Kasumi-1 (cell line): ENCODE measurements at regions not wholly inside any gene's neighbourhood (a gene's known extent, or its start where the extent isn't known, plus 50 kb on each side); places are given as distances from the start of the nearest gene placed in this dataset.
"Not testable (repeated sequence)": the region's sequence is repeated elsewhere in the genome, so short reads cannot be mapped to it uniquely, and the experiment has no call there.

Experiments
- DNase-seq, 2 experiments: peaks; one replicate each; lab custom pipeline; 2025; lab: John Stamatoyannopoulos, UW

DNA sequence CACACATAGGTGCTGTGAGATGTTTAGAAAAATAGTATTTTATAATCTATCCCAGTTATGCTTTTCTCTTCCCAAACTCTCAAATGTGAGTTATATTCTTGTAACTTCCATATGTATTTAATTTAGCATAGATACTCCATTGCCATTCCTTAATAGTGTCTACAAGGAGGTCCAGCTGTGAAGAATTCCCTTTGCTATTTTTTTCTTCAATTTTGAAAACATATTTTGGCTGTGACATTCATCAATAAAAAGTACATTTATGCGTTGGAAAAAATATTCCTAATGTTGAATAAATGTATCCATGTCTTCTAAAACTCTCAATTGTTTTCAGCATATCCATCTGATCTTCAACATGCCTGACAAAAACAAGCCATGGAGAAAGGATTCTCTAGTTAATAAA lies 1402.0 kb upstream of the SEL1L start:
- DNase-seq = no peak

- DNase-seq = no peak
Measured at GRCh38 chr14:82951171-82951570, 1417.5 kb upstream of the SEL1L start.

GRCh38 chr14:82963756-82964155 lies 1430.1 kb upstream of the SEL1L start:
- no peak for DNase-seq

GRCh38 chr14:82987502-82988124 lies 1454.0 kb upstream of the SEL1L start:
- DNase-seq = no peak

DNA sequence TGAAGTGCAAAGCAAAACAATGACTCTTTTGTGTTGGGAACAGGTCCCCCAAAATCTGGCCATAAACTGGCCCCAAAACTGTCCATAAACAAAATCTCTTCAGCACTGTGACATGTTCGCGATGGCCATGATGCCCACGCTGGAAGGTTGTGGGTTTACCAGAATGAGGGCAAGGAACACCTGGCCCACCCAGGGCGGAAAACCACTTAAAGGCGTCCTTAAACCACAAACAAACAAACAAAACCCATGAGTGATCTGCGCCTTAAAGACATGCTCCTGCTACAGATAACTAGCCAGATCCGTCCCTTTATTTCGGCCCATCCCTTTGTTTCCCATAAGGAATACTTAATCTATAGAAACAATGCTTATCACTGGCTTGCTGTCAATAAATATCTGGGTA lies 1460.9 kb upstream of the SEL1L start:
- DNase-seq = not testable (repeated sequence)

- DNase-seq = peak; percentile 17 to 27
Measured at GRCh38 chr14:82999802-83000201, 1466.1 kb upstream of the SEL1L start.

DNA sequence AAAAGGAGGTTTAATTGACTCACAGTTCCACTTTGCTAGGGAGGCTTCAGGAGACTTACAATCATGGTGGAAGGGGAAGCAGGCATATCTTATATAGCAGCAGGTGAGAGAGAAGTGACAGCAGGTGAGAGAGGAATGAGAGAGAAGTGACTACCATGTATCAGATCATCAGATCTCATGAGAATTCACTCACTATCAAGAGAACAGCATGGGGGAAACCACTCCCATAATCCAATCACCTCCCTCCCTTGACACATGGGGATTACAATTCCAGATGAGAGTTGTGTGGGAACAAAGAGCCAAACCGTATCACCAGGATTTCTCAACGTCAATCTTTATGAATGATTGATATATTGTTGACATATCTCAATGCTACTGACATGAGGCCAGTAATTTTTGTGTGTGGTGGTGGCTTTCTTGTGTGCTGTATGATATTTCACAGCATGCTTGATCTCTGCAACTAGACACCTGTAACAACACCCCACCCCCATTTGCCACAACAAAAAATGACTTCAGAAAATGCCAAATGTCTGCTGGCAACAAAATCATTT lies 1470.9 kb upstream of the SEL1L start:
- no peak for DNase-seq

DNA sequence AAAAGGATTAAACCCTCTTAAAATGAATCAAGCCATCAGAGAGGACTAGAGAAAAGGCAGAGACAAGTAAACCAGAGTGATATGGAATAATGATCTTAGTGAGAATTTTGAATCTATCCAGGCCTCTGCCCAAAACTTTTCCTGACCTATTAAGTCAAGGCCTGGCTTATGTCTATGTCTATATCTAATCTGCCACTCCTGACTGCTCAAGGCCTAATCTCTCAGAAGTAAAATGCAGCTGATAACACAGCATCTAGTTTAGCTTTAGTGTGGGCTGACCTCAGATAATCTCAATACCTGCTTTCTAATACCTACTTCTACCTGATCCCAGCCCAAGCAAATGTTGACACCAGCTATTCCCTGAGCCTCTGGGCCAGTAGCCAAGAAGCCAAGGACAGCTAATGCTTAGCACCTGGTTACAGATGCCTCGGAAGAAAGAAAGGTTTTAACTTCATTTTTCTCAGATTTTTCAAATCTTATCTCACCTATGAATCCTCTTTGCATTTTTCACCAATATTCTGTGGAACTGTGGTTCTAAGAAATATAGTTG lies 1472.5 kb upstream of the SEL1L start:
- DNase-seq = no peak

DNA sequence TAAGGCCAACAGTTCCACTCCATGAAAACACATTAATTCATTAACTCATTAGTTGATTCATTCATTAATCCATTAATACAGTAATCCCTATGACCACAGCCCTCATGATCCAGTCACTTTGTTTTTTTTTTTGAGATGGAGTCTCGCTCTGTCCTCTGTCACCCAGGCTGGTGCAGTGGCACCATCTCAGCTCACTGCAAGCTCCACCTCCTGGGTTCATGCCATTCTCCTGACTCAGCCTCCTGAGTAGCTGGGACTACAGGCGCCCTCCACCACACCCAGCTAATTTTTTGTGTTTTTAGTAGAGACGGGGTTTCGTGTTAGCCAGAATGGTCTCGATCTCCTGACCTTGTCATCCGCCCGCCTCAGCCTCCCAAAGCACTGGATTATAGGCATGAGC lies 1473.4 kb upstream of the SEL1L start:
- DNase-seq = not testable (repeated sequence)

GRCh38 chr14:83007641-83008225 lies 1474.1 kb upstream of the SEL1L start:
- DNase-seq = no peak

GRCh38 chr14:83017296-83017695 lies 1483.6 kb upstream of the SEL1L start:
- DNase-seq = no peak

DNA sequence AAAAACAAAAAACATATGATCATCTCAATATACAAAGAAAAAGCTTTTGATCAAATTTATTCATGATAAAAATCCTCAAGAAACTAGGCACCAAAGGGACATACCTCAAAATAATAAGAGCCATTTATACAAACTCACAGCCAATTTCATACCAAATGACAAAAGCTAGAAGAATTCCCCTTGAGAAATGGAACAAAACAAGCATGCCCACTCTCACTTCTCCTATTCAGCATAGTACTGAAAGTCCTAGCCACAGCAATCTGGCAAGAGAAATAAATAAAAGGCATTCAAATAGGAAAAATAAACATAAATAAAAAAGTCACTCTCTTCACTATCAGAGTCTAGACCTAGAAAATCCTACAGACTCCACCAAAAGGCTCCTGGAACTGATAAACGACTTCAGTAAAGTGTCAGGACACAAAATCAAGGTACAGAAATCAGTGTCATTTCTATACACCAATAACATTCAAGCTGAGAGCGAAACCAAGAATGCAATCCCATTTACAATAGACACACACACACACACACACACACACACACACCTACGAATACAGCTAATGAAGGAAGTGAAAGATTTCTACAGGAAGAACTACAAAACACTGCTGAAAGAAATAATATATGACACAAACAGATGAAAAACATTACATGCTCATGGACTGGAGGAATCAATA lies 1486.2 kb upstream of the SEL1L start:
- no peak for DNase-seq

GRCh38 chr14:83021323-83021722 lies 1487.7 kb upstream of the SEL1L start:
- no peak for DNase-seq

DNA sequence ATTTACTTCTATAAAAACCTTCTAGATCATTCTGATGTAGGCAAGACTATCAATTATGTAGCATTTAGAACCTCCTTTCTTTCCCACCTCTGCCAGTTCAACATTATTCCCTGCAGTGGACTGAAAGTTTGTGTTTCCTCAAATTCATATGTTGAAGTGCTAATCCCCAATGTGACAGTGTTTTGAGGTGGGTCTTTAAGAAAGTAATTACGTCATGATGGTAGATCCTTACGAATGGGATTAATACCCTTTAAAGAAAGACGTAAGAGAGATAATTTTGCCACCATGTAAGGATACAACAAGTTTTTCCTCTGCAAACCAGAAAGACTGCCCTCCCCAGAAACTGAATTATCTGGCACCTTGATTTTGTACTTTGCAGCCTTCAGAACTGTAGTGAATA lies 1489.7 kb upstream of the SEL1L start:
- no peak for DNase-seq

DNA sequence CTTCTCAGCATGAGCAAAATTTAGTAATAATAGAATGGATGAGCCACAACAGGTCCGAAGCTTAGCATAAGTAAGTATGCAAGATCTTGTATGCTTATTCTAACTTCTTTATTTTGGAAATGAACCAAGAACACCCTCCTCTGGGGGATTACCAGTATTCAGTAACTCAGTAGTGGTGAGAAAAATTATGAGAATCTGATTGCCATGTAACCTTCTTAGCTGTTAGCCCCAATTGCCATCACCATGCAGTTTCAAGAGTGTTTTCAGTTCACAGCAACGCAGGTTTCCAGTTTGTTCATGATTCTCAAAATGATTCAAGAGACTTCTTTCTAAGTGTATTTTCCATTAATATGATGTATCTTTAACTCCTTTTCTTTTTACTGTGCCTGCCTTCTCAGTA lies 1507.6 kb upstream of the SEL1L start:
- DNase-seq = no peak

- DNase-seq = no peak
Measured at GRCh38 chr14:83042858-83043257, 1509.2 kb upstream of the SEL1L start.

GRCh38 chr14:83044001-83044400 lies 1510.3 kb upstream of the SEL1L start:
- DNase-seq = no peak

DNA sequence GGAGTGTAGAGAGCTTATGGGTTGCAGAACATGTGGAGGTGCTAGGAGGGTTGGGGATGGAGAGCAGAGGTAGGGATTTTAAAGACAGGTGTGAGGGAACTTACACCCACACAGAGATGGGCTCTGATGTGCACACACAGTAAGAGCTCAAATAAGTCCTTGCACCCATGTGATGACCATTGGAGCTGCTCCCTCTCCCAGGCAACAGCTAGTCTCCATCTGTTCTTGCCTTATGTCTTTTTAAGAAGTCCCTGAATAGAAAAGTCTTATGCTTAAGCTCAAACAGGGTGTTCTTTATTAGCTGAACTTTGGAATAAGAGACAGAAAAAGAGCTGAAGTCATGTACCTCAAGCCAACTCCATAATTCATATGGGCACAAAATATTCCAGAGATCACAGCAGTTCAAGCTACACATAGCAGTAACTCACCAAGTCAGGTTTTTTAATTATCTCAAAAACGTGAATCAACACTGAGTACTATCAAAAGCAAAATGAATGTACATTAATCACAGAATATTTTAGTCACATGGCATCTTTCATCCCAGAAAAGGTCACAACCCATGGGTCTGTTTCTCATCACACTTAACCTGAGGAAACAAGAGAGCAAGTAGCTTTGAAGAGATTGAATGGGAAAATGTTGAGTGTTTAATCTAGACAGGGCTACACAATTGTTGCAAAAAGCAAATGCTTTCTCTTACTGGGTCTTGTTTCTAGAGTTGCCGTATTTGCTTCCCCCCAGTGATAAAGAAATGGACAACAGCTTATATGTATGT lies 1513.6 kb upstream of the SEL1L start:
- DNase-seq = no peak

DNA sequence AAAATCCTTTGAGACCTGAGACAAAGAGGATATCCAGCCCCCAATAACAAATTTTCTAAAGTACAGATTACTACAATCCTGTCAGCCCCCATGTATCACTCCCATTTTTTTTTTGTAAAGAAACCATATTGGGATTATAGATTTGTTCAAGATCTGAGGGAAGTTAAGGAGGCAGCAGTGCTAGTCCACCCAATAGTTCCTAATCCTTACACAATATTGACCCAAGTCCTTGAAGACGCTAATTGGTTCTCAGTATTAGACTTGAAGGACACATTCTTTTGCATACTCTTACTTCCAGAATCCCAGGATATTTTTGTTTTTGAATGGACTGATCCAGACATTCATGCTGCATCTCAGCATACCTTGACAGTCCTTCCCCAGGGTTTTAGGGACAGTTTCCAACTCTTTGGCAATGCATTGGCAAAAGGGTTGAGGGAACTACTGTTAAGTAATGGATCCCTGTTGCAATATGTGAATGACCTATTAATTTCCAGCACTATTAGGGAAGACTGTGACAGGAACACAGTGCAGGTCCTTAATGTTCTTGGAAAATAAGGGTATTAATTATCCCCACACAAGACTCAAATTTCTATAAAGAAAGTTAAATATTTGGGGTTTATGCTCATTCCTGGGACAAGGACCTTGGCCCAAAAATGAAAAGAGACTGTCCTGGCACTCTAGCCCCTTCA lies 1519.5 kb upstream of the SEL1L start:
- no peak for DNase-seq

DNA sequence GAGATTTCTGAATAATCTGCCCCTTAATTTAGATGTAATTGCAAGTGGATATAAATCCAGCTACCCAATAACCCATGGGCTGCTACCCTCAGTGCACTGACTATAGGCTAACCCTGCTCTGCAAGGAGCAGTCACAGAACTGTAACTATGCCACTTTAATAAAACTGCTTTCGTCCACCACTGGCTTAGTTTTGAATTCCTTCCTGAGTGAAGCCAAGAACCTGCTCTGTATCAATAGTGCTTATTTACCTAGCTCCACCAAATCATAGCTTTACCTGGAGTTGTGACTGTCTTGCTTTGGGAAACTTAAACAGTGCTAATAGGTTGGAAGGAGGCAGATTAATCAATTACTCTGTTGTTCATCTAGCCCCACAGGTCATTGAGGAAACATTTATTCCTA lies 1524.4 kb upstream of the SEL1L start:
- DNase-seq = no peak

GRCh38 chr14:83071888-83072501 lies 1538.3 kb upstream of the SEL1L start:
- peak; percentile 75 to 83 for DNase-seq
